ENCODE measurements at regions not wholly inside any gene's neighbourhood (a gene's known extent, or its start where the extent isn't known, plus 50 kb on each side); places are given as distances from the start of the nearest gene placed in this dataset.
A peak's percentile ranks its signal among the peaks of the same experiment; 100 is the strongest.

DNA sequence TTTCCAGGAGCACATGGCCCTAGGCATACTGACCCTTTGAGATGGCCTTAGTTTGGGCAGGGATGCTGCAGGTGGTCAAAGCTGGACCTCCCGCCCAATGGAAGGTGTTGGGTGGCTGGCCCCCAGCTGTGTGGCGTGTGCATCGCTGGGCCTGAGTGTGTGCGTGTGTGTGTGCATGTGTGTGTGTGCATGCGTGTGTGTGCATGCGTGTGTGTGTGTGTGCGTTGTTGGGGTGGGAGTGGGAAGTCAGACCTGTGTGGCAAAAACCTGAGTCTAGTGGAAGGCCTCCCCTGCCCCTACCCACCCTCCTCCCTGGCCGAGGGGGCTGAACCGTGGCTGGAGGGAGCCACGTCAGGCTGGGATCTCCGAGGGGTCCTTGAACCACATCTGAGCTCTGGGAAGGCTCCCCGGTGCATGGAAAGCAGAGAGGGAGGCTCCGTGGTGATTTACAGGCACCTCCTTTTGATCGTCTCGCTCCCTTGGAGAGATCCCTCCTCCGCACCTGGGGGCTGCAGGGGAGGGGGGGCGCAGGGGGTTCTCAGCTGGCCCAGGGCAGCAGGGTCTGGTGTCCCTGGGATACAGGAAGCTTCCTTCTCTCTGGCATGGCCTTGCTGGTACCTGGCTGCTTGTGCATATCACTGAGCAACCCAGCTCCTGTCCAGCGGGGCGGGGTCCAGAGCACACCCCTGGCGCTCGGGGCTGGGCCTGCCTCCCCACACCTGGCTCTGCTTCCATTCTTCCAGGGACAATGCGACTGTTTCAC, 124.7 kb upstream of the WNT4 start:
- no peak for DNase-seq

DNA sequence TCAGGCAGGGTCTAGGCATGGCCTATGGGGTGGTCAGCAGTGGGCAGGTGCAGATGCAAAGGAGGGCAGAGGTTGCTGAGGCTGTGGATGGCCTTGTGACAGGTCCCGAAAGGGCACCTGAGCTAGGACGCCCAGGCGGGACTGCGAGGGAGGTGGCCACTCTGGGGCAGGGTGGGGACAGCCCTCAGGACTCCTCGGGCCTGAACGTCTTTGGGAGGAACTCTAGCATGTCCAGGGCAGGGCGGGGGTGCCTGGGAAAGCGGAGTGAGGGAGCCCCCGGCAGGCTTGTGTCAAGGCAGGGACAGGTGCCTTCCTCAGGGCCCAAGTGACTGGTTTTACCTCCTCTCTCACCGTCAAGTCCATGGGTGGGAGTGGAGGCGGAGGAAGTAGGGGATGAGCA, 125.4 kb upstream of the WNT4 start:
- no peak for DNase-seq

DNA sequence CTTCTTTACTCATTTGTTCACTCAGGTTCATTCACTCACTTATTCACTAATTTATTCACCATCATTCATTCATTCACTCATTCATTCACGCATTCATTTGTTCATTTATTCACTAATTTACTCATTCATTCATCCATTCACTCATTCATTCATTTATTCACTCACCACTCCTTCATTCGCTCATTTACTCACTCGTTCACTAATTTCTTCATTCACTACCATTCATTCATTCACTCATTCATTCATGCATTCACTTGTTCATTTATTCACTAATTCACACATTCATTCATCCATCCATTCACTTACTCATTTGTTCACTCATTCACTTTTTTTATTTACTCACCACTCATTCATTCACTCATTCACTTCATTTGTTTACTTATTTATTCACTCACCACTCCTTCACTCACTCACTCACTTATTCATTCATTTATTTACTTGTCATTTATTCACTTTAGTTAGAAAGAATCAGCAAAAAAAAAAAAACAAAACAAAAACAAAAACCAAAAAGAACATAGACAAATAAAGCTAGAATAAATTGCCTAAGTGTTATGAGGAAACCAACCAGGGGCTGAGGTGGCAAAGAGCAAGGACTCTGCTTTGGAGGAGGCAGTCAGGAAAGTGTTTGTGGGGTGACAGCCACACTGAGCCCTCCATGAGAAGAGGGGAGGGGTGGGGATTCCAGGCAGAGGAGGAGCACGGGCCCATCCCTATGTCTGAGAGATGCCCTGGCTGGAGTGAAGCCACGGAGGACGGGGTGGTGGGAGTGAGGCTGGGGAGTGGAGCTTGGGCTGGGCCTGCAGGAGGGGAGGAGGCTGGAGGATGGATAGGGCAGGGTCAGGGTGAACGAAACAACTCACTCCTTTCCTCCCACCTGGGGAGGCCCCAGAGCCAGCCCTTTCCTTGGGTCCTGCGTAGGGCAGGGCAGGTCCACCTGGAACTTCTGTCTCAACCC, 129.2 kb upstream of the WNT4 start:
- DNase-seq = no peak

- DNase-seq = no peak
Measured at GRCh38 chr1:22273686-22274681, 131.1 kb upstream of the WNT4 start.

DNA sequence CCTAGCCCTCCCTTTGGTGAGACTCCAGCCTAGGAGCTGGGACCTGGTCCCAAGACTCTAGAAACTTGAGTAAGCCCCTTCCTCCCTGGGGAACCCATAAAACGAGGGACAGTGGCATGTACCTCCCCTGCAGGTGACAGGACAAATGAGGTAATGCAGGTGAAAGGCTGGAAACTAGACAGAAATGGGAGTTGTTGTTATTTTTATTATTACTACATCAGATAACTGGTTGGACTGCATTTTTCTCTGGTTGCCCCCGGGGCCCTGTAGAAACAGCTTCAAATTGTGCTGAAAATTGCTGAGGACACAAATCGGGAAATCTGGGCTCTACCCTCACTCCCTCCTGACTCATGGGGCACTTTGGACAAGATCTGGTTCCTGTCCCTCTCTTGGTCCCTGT, 132.3 kb upstream of the WNT4 start:
- DNase-seq = no peak

DNA sequence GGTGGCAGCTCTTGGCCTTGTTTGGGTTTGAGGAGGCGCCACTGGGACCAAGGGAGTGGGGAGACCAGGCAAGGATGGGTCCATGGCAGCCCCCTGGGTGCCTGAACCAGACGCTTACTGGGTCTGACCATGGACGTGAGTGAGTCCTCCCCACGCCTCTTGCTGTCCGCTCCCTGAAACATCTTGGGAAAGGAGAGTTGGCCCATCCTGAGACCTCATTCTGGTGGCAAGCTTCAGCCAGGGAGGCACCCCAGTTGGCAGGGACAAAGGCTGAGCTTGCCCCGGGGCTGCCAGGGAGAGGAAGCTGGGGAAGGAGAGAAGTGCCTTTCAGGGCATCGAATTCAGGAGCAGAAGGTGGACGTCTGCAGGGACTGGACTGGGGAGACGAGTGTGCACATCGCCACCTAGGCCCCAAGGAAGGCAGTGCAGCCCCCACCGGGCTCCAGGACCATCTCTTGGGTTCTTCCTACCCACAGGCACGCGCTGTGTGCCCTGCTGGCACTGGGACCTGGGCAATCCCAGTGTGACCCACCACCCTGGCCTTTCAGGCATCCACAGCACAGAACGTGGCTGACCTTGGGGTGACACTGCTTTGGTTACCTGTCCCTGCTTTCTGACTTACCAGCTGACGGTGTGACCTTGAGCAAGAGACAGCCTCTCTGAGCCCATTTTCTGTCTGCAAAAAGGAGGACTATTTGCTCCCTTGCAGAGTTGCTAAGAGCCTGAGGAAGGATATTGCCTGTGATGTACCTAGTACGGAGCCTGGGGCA, 132.9 kb upstream of the WNT4 start:
- DNase-seq = peak; percentile 45 to 66

DNA sequence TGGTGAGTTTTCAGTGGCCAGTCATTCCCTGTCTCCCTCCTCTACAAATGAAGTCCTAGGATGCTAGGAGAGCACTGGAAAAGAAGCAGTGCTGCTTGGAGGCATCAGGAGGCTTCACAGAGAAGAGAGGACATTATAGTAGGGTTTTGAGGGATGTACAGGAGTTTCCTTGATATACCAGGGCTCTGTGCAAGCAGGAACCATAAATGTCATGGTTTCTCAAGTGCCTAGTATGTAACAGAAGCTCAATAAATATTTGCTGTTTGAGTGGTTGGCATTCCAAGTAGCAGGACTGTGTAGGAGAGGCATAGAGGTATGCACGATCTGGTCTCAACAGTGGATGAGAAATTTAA, 133.5 kb upstream of the WNT4 start:
- DNase-seq = no peak

- DNase-seq = no peak
Measured at GRCh38 chr1:22277662-22278061, 134.8 kb upstream of the WNT4 start.

GRCh38 chr1:22279735-22280134, 136.8 kb upstream of the WNT4 start:
- no peak for DNase-seq

- no peak for DNase-seq
Measured at GRCh38 chr1:22280526-22280925, 137.6 kb upstream of the WNT4 start.

DNA sequence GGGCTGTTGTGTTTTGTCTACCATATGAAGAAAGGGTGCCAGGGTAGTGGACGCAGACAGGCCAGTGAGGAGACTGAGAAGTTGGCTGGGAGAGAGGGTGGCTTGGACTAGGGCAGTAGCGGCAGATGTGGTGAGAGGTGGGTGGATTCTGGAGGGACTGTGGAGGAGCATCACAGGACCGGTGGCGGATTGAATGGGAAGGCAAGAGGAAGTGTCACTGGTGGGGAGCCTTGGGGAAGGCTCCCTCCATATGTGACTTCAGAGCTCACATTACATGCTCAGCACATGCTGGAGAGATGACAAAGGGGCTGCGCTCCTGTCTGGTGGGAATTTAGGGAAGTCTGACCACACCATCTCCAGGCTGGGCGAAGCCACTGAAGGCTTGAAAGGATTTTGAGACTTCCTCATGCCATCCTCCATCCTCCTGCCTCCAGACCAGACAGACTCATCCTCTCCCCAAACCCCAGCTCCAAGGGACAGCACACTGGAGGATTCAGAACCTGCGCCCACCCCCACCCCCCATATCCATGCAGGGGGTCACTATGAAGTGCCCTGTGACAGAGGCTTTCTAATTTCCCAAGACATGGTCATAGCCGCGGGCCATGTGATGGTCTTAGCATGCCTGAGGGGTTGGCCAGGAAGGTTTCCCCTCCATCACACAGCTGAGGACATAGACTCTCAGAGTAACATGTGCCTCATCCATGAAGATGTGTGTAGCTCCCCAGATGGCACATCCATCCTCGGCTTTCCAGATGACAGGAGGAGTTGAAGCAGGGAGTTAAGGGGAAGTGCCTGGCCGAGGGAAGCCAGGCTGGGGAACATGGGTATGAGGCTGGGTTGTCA, 138.8 kb upstream of the WNT4 start:
- no peak for DNase-seq

DNA sequence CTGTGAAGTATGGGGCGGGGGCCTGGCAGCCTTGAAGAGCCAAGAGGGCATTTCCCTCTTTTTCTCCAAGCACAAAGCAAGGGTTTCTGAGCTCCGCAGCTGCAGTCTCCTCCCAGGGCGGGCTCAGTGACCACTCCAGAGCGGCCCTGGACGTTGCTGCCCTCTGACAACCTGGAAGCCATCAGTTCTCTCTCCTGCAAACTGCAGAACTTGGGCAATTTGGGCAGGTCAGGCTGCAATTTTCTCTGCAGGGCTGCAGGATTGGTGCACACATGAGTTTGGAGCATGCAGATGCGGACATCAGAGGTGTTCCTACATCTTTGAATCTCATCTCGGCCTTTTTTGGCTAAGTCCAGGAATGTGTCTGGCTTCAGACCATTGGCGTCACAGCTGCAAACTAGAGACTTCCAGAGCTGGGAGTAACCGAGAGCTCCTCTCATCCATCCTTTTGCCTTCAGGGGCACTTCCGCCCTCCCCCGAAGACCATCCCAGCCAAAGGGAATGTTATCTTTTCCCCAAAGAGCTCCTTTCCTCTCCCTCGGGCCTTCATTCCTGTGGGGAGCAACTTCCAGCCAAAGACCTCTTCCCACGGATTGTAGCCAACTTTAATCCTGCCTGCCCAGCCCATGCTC, 139.6 kb upstream of the WNT4 start:
- DNase-seq = no peak

DNA sequence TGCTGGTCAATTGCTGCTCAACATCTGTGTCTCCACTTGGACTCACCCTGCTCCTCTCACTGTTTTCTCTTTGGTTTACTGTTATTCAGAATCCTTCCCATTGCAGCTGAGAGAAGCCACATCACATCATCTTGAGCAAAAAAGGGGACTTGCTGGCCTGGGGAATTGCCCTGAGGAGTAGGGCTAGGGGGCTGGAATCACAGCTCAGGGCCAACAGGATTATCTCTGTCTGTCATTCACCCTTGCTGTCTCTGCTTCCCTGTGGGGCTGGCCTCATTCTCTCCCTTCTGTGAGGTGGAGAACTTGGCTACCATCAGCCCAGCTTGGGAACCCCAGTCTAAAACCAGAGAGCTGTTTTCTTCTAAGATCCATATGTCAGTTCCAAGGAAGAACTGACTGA, 140.7 kb upstream of the WNT4 start:
- no peak for DNase-seq

GRCh38 chr1:22284236-22284635, 141.3 kb upstream of the WNT4 start:
- no peak for DNase-seq

- peak in 1 of 2 donors; percentile 6 for DNase-seq
Measured at GRCh38 chr1:22284906-22285548, 142.1 kb upstream of the WNT4 start.

DNA sequence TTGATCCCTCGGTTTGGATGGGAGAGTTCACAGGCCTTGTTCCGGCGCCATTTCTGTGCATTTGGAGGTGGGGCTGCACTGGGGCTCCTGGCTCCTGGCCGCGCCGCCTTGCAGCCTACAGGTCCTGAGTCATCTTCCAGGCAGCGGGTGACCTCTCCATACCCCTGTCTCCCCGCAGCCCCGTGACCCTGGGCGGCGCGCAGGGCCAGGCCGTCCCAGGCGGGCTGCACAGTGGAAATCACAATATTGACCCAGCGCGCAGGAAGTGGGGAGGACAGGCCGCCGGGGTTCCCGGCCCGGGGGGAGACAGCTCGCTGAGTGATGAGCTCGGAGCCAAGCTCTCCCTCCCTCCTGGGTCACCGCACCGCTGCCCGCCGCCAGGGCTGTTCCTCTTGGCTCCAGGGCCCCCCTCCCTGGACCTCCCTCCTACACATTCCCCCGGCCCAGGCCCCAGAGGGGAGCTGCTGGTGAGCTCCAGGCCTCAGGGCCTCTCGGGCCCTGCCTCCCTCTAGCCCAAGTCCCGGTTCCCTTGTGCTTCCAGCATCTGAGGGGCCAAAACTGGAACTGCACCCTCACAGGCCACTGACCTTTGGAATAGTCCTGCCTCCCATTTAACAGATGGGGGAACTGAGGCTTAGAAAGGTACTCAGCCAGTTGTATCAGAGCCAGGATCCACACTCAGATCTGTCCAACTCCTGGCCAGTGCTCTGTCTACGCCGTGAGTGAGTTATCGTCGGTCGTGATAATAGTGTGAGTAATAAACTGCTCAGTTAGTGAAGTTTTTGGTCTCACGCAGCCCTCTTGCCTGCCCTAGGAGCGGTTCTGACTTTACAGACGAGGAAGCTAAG, 142.9 kb upstream of the WNT4 start:
- DNase-seq = peak in 1 of 2 donors; percentile 7

DNA sequence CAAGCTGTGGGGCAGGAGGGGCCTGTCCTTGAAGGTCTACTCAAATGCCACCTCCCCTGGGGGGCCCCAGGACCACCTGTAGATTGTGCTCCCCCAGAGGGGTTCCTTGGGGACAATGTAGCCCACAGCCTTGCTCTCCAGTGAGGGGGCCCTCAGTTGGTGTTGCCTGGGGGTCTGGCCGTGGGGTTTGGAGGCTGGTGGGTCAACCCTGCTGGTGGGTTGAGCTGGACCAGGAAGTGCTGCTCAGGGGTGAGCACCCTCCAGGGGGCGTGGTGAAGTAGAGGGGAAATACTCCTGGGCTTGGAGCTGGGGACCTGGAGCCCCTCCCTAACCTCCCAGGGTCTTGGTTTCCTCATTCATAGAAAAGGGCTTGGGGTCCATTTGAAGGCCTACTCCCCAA, 143.6 kb upstream of the WNT4 start:
- DNase-seq = no peak

DNA sequence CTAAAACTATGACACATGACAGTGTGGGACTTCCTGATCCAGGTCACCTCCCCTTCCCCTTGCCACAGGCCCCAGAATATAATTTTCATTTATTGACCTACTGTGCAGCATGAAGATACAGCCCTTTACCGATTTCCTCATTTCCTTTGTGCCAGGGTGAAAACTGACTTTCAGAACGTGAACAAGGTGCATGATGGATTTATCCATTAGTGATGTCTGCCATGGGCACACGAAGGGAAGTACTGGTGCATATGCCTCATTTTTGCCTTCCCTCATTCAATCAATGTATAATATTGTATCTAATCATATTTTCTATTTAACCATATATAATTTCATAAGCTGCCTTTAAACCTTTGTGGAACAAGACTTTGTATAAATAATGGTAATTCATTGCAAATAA, 144.4 kb upstream of the WNT4 start:
- DNase-seq = no peak

GRCh38 chr1:22287946-22288520, 145.1 kb upstream of the WNT4 start:
- no peak for DNase-seq
